GM10266 (cell line): ENCODE measurements at regions not wholly inside any gene's neighbourhood (a gene's known extent, or its start where the extent isn't known, plus 50 kb on each side); places are given as distances from the start of the nearest gene placed in this dataset.

Experiments
- DNase-seq: peaks from one replicate; pipeline ENCODE4 v3.0.0; 2012; ENCODE audit errors: extremely low spot score
- TF ChIP-seq, protein P1 (sequence below): IDR thresholded peaks from 2 replicates; pipeline ENCODE4 v1.5.1; 2012; ENCODE audit warnings: mild to moderate bottlenecking, low read depth; ENCODE audit not compliant: control insufficient read depth, insufficient read depth; ENCODE audit errors: missing control alignments

- DNase-seq: no peak
- TF ChIP-seq, protein P1, sequence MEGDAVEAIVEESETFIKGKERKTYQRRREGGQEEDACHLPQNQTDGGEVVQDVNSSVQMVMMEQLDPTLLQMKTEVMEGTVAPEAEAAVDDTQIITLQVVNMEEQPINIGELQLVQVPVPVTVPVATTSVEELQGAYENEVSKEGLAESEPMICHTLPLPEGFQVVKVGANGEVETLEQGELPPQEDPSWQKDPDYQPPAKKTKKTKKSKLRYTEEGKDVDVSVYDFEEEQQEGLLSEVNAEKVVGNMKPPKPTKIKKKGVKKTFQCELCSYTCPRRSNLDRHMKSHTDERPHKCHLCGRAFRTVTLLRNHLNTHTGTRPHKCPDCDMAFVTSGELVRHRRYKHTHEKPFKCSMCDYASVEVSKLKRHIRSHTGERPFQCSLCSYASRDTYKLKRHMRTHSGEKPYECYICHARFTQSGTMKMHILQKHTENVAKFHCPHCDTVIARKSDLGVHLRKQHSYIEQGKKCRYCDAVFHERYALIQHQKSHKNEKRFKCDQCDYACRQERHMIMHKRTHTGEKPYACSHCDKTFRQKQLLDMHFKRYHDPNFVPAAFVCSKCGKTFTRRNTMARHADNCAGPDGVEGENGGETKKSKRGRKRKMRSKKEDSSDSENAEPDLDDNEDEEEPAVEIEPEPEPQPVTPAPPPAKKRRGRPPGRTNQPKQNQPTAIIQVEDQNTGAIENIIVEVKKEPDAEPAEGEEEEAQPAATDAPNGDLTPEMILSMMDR: no peak
Measured at GRCh38 chr18:47528343-47528742, 276.9 kb upstream of the SKOR2 start.

GRCh38 chr18:47526147-47526546 lies 274.7 kb upstream of the SKOR2 start:
- TF ChIP-seq, protein P1: no peak
- DNase-seq: no peak

- TF ChIP-seq, protein P1: no peak
- no peak for DNase-seq
Measured at GRCh38 chr18:47522359-47522758, 270.9 kb upstream of the SKOR2 start.

GRCh38 chr18:47520263-47520662 lies 268.8 kb upstream of the SKOR2 start:
- no peak for DNase-seq

DNA sequence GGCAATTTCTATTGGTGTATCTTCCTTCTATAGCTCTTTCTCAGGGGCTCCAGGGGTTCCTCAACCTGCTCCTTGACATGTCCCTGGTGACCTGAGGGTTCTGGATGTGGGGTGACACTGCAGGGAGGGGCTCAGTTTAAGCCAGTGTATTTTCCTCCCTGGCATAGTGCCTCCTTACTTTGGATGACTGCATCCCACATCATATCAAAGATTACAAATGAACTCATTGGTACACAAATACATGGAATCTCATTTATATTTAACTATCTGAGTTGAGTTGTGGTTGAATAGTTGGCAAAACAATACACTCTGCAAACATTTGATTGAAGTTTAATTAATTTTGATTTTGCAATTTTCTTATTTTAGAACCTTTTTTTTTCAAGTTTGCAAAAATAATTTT lies 268.2 kb upstream of the SKOR2 start:
- TF ChIP-seq, protein P1: no peak
- DNase-seq: no peak

More at GRCh38 chr18:47520263-47520662, 268.8 kb upstream of the SKOR2 start:
- TF ChIP-seq, protein P1: no peak

DNA sequence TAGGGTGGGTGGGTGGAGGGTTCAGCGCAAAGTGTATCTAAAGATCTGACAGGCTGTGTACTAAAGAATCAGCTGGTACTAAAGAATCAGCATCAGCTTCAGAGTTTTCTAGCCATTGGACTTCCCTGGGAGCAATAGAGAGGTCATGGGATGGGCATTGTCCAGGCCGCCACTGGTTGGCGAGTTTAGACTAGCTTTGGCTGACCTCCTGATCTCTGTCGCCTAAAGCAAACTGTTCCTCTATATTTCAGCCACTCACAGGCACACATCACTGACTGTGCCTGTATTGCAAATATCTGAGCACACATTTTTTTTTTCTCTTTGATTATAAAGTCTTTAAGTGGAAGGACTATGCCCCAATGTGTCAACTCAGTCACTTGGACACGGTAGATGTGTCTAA lies 267.8 kb upstream of the SKOR2 start:
- no peak for DNase-seq
- TF ChIP-seq, protein P1: no peak

DNA sequence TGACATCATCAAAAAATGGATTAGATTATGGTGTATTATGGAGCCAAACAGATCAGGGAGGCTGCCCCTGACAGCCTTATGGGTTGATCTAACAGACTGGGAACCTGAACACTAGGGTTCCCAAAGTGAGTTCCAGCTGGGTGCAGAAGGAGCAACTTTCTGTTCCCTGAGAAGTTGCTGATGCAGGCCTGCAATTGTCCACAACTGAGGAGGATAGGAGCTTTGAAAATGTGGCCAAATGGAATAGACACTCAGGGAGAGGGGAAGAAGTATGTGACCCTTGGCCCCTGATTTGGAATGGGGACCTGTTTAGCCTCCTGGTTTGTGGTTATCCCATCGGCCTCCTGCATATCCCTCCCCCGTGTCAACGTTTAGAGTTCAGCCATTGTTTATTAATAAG lies 262.2 kb upstream of the SKOR2 start:
- no peak for DNase-seq
- TF ChIP-seq, protein P1: no peak
